NCI-H82 treated with DMSO at 0.1 percent for 48 hours (cell line): ENCODE measurements at regions not wholly inside any gene's neighbourhood (a gene's known extent, or its start where the extent isn't known, plus 50 kb on each side); places are given as distances from the start of the nearest gene placed in this dataset.
A peak's percentile ranks its signal among the peaks of the same experiment; 100 is the strongest.
"Not testable (repeated sequence)": the region's sequence is repeated elsewhere in the genome, so short reads cannot be mapped to it uniquely, and the experiment has no call there.

Experiments used
- DNase-seq: peaks from one replicate; lab custom pipeline; 2025; ENCODE audit not compliant: unreplicated experiment; lab: John Stamatoyannopoulos, UW

GRCh38 chr12:71385155-71385554 is 54.4 kb upstream of the LGR5 start:
- DNase-seq = no peak

GRCh38 chr12:71376711-71377355 is 62.8 kb upstream of the LGR5 start:
- DNase-seq = not testable (repeated sequence)

GRCh38 chr12:71371122-71371521 is 68.5 kb upstream of the LGR5 start:
- DNase-seq = no peak

- DNase-seq = no peak
Observed at GRCh38 chr12:71360013-71360412, 79.6 kb upstream of the LGR5 start.

- no peak for DNase-seq
Observed at GRCh38 chr12:71356569-71356968, 83.0 kb upstream of the LGR5 start.

GRCh38 chr12:71354871-71355270 is 84.7 kb upstream of the LGR5 start:
- DNase-seq = no peak

- no peak for DNase-seq
Observed at GRCh38 chr12:71353607-71354006, 86.0 kb upstream of the LGR5 start.

- no peak for DNase-seq
Observed at GRCh38 chr12:71349950-71350349, 89.6 kb upstream of the LGR5 start.

- no peak for DNase-seq
Observed at GRCh38 chr12:71338933-71339332, 100.7 kb upstream of the LGR5 start.

- no peak for DNase-seq
Observed at GRCh38 chr12:71335963-71336257, 103.7 kb upstream of the LGR5 start.

GRCh38 chr12:71335151-71335962 is 104.2 kb upstream of the LGR5 start:
- no peak for DNase-seq

- no peak for DNase-seq
Observed at GRCh38 chr12:71333418-71333817, 106.2 kb upstream of the LGR5 start.

- no peak for DNase-seq
Observed at GRCh38 chr12:71329956-71330355, 109.6 kb upstream of the LGR5 start.

- no peak for DNase-seq
Observed at GRCh38 chr12:71321531-71321930, 118.1 kb upstream of the LGR5 start.

GRCh38 chr12:71321130-71321529 is 118.5 kb upstream of the LGR5 start:
- DNase-seq = no peak

GRCh38 chr12:71315328-71315985 is 124.1 kb upstream of the LGR5 start:
- peak; percentile 56 for DNase-seq

GRCh38 chr12:71312768-71313403 is 126.7 kb upstream of the LGR5 start:
- DNase-seq = no peak

GRCh38 chr12:71311611-71312010 is 128.0 kb upstream of the LGR5 start:
- not testable (repeated sequence) for DNase-seq

- DNase-seq = no peak
Observed at GRCh38 chr12:71306808-71307207, 132.8 kb upstream of the LGR5 start.

- DNase-seq = no peak
Observed at GRCh38 chr12:71304306-71304705, 135.3 kb upstream of the LGR5 start.

- DNase-seq = no peak
Observed at GRCh38 chr12:71303199-71303598, 136.4 kb upstream of the LGR5 start.
